Activated CD4-positive, alpha-beta T cell treated with anti-CD3 and anti-CD28 coated beads for 36 hours (primary cell): ENCODE measurements at regions not wholly inside any gene's neighbourhood (a gene's known extent, or its start where the extent isn't known, plus 50 kb on each side); places are given as distances from the start of the nearest gene placed in this dataset.
A peak's percentile ranks its signal among the peaks of the same experiment; 100 is the strongest.

Experiments
- ATAC-seq: fragments of 200-7000 bp; cut with Tn5 transposase; one replicate; pipeline ENCODE4 v1.10.0; 2021; ENCODE audit warnings: mild to moderate bottlenecking, moderate library complexity
- CTCF ChIA-PET: fragments of 350-600 bp; sonication (Branson Sonifier 250); formaldehyde crosslinking; loops from one replicate; lab custom pipeline; 2021; ENCODE audit warnings: antibody characterized with exemption; lab: Charles Lee
- POLR2A ChIA-PET: fragments of 350-600 bp; sonication (Branson Sonifier 250); formaldehyde crosslinking; loops from one replicate; lab custom pipeline; 2021; ENCODE audit warnings: antibody characterized with exemption, inconsistent platforms; lab: Charles Lee
- DNase-seq: peaks from one replicate; pipeline ENCODE4 v3.0.0-alpha.2; 2020
- H3K27ac Mint-ChIP-seq: one replicate; pipeline ENCODE4 v1.8.0; 2021; ENCODE audit warnings: mixed read lengths
- H3K27me3 Mint-ChIP-seq: one replicate; pipeline ENCODE4 v1.8.0; 2021; ENCODE audit warnings: mixed read lengths
- H3K36me3 Mint-ChIP-seq: one replicate; pipeline ENCODE4 v1.8.0; 2021; ENCODE audit warnings: low read depth, mixed read lengths
- H3K4me1 Mint-ChIP-seq: one replicate; pipeline ENCODE4 v1.8.0; 2021; ENCODE audit warnings: mixed read lengths
- H3K4me3 Mint-ChIP-seq: one replicate; pipeline ENCODE4 v1.8.0; 2021; ENCODE audit warnings: mild to moderate bottlenecking, moderate library complexity, mixed read lengths
- H3K9me3 Mint-ChIP-seq: one replicate; pipeline ENCODE4 v1.8.0; 2021; ENCODE audit warnings: low read depth, mixed read lengths
- intact Hi-C, 2 experiments: fragments of 100-400 bp; cut with DNase I in 1 of 2; cut with micrococcal nuclease in 1 of 2; formaldehyde crosslinking; loops; one replicate each; pipeline versions ENCODE4 v1.14.2 to v1.15.1; 2022 to 2024; cut with DNase I, micrococcal nuclease

GRCh38 chr9:7980691-7981289 is 181.2 kb upstream of the DMAC1 start:
- no peak overlapping the region for H3K27ac Mint-ChIP-seq
- no peak overlapping the region for H3K4me3 Mint-ChIP-seq
- intact Hi-C loops, result no loop called here
- DNase-seq (peak; percentile 13), ATAC-seq (no peak)
- ChIA-PET POLR2A (no interaction called here), CTCF (interaction anchor here (0.8 to 1.1 kb wide), 2 partner anchors 15 to 879 kb away, joined by 3 read pairs; no protein-coding TSS in a partner anchor)
- H3K27me3 Mint-ChIP-seq, result no peaks in the 10 kb centered on the region
- H3K36me3 Mint-ChIP-seq, result no peaks in the 10 kb centered on the region
- no peaks in the 10 kb centered on the region for H3K9me3 Mint-ChIP-seq
- H3K4me1 Mint-ChIP-seq, result peaks cover 57% of the 10 kb centered on the region

DNA sequence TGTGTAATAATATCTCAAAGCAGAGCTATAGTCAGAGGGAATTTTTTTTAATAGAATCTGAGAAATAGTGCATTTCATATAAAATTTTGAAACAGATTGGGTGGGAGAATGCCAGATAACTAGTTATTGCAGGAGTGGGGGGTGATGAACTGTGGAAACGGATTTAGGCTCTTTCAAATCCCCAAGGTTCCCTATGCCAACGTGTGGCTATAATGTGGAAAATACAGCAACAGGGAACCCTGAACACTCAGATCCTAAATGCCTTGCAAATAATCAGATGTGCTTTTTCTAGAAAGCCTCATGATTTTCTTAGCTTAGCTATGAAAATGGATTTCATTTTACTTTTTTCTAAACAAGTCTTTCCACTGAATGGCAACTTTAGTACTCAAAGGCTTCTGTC is 180.5 kb upstream of the DMAC1 start:
- ATAC-seq (no peak), DNase-seq (no peak)
- ChIA-PET POLR2A (no interaction called here), CTCF (no interaction called here)
- no peaks in the 10 kb centered on the region for H3K36me3 Mint-ChIP-seq
- peaks cover 63% of the 10 kb centered on the region for H3K4me1 Mint-ChIP-seq
- intact Hi-C loops, result no loop called here
- no peaks in the 10 kb centered on the region for H3K27me3 Mint-ChIP-seq
- no peaks in the 10 kb centered on the region for H3K9me3 Mint-ChIP-seq
- no peak overlapping the region for H3K4me3 Mint-ChIP-seq
- no peak overlapping the region for H3K27ac Mint-ChIP-seq

DNA sequence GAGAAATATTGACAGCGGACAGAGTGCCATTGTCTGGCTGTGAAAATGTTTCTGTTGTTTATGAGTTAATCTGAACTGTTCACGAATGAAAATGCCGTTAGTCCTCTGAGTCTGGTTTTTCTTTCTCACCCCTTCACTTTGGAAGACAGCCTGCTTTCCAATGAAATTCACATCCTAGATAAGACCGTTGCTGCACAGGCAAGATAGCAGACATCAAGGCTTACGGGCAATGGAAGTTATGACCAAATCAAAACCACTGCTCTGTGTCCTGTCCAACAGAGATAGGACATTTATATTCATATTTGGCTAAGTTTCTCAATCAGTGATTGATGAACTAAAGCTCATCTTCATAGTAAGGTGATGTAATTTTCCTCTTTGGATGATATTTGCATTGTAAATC is 180.0 kb upstream of the DMAC1 start:
- POLR2A ChIA-PET, result no interaction called here
- CTCF ChIA-PET, result no interaction called here

DNA sequence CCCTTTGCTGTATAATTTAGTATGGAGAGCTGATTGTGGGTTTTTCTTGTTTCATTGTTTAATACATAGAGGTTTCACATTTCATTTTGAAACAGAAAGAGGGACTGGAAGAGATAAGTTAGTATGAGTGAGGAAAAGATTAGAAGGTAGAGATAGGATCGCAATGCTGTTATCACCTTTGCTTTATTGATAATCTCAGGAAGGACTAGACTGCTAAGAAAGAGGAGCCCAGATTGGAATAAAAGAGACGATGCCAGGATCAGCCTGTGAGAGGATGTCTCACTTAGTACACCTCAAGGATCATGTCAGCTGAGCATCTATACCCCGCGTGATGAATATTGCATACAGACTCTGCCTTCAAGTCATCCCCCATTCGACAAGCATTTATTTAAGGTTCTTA is 178.0 kb upstream of the DMAC1 start:
- CTCF ChIA-PET, result interaction anchor here (0.5 kb wide), 1 partner anchor 133 kb away, joined by 3 read pairs; no protein-coding TSS in a partner anchor
- no peak for DNase-seq
- no peak overlapping the region for H3K4me3 Mint-ChIP-seq
- H3K4me1 Mint-ChIP-seq, result peaks cover 71% of the 10 kb centered on the region
- no peak overlapping the region for H3K27ac Mint-ChIP-seq
- no peaks in the 10 kb centered on the region for H3K27me3 Mint-ChIP-seq
- no peaks in the 10 kb centered on the region for H3K9me3 Mint-ChIP-seq
- intact Hi-C loops, result loop anchor here (1.0 to 10.0 kb wide), 9 partner anchors 42 to 1563 kb away; partner anchors contain the start of genes KDM4C (in 1 of the 2) and UHRF2 (in 1 of the 2)
- POLR2A ChIA-PET, result no interaction called here
- H3K36me3 Mint-ChIP-seq, result no peaks in the 10 kb centered on the region
- ATAC-seq, result no peak

More for the DNA sequence above, 180.0 kb upstream of the DMAC1 start:
- H3K9me3 Mint-ChIP-seq, result no peaks in the 10 kb centered on the region
- no peaks in the 10 kb centered on the region for H3K36me3 Mint-ChIP-seq
- H3K27ac Mint-ChIP-seq, result no peak overlapping the region
- intact Hi-C loops, result loop anchor here (5.0 to 10.0 kb wide), 5 partner anchors 135 to 1565 kb away; partner anchors contain the start of genes KDM4C (in 1 of the 2) and UHRF2 (in 1 of the 2)
- no peak overlapping the region for H3K4me3 Mint-ChIP-seq
- peaks cover 67% of the 10 kb centered on the region for H3K4me1 Mint-ChIP-seq
- no peaks in the 10 kb centered on the region for H3K27me3 Mint-ChIP-seq
- DNase-seq (no peak), ATAC-seq (no peak)

DNA sequence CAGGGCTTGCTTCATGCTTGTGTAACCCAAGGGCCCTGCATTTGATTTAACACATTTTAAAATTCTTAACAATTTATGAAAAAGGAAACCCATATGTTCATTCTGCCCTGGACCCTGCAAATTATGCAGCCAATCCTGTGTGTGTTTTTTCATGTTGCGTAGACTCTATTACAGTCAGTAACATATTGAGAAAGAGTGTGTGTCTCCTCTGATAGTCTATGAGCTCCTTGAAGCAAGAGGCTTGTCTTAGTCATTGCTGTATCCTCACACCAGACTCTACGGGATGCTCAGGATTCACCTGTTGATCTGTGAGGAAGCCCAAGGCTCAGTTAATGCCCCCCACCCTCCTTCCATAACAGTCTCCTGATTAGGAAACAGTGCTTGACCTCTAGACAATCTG is 177.3 kb upstream of the DMAC1 start:
- DNase-seq (no peak), ATAC-seq (peak; percentile 10)
- no peaks in the 10 kb centered on the region for H3K36me3 Mint-ChIP-seq
- CTCF ChIA-PET, result interaction anchor here (0.6 kb wide), 1 partner anchor 18 kb away, joined by 3 read pairs; no protein-coding TSS in a partner anchor
- peak overlapping the region; percentile 82 for H3K27ac Mint-ChIP-seq
- POLR2A ChIA-PET, result interaction anchor here (0.6 kb wide), 1 partner anchor 138 kb away, joined by 3 read pairs; no protein-coding TSS in a partner anchor
- peaks cover 68% of the 10 kb centered on the region for H3K4me1 Mint-ChIP-seq
- H3K27me3 Mint-ChIP-seq, result no peaks in the 10 kb centered on the region
- H3K4me3 Mint-ChIP-seq, result peak overlapping the region; percentile 32
- no peaks in the 10 kb centered on the region for H3K9me3 Mint-ChIP-seq
- intact Hi-C loops, result loop anchor here (1.0 to 10.0 kb wide), 13 partner anchors 42 to 1562 kb away; partner anchors contain the start of genes DMAC1 (in 1 of the 2), KDM4C (in 1 of the 2) and UHRF2 (in 1 of the 2)

DNA sequence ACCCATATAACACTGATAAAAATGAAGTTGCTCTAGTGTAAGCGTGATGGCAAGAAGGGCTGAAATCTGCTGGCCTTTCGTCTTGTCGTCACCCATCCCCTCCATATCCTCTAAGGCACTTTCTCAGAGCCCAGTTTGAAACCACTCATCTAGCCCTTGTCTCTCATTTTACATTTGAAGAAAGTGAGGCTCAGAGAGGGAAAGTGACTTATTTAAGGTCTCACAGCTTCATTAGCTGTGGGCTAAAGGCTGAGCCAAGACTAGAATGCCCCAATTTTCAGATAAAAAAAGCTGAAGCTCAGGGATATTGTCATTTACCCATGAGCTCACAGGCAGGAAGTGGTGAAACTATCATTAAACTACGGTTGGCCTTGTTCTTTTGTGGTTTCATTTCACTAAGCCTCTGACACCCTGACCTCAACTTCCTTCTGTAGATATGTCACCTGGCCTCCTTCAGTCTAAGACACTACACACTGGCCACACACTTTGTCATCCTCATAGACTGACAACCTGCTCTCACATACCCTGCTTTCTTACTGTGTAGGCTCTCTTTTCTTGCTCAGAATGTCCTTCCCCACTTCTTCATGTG is 176.7 kb upstream of the DMAC1 start:
- ATAC-seq (peak; percentile 95), DNase-seq (peak; percentile 60)
- H3K4me3 Mint-ChIP-seq, result peak overlapping the region; percentile 32
- H3K9me3 Mint-ChIP-seq, result no peaks in the 10 kb centered on the region
- H3K27ac Mint-ChIP-seq, result peak overlapping the region; percentile 82
- H3K27me3 Mint-ChIP-seq, result no peaks in the 10 kb centered on the region
- intact Hi-C loops, result loop anchor here (1.0 to 10.0 kb wide), 12 partner anchors 41 to 1561 kb away; partner anchors contain the start of genes DMAC1 (in 1 of the 2), KDM4C (in 1 of the 2) and UHRF2 (in 1 of the 2)
- CTCF ChIA-PET, result interaction anchor here (0.6 kb wide), 1 partner anchor 17 kb away, joined by 3 read pairs; no protein-coding TSS in a partner anchor
- H3K4me1 Mint-ChIP-seq, result peaks cover 62% of the 10 kb centered on the region
- POLR2A ChIA-PET, result interaction anchor here (0.6 kb wide), 1 partner anchor 139 kb away, joined by 3 read pairs; no protein-coding TSS in a partner anchor
- H3K36me3 Mint-ChIP-seq, result no peaks in the 10 kb centered on the region

- POLR2A ChIA-PET, result no interaction called here
Measured at GRCh38 chr9:7975336-7975735, 175.8 kb upstream of the DMAC1 start.

GRCh38 chr9:7974335-7974960 is 174.9 kb upstream of the DMAC1 start:
- peak; percentile 41 for DNase-seq
- H3K36me3 Mint-ChIP-seq, result no peaks in the 10 kb centered on the region
- CTCF ChIA-PET, result interaction anchor here (1.1 kb wide), 1 partner anchor 13 kb away, joined by 3 read pairs; no protein-coding TSS in a partner anchor
- POLR2A ChIA-PET, result no interaction called here
- no peak overlapping the region for H3K4me3 Mint-ChIP-seq
- no peaks in the 10 kb centered on the region for H3K9me3 Mint-ChIP-seq
- H3K4me1 Mint-ChIP-seq, result peaks cover 54% of the 10 kb centered on the region
- no peaks in the 10 kb centered on the region for H3K27me3 Mint-ChIP-seq
- peak; percentile 42 for ATAC-seq
- H3K27ac Mint-ChIP-seq, result peak overlapping the region; percentile 85
- intact Hi-C loops, result loop anchor here (2.0 to 10.0 kb wide), 6 partner anchors 140 to 1560 kb away; partner anchors contain the start of genes KDM4C (in 1 of the 2) and UHRF2 (in 1 of the 2)

More at GRCh38 chr9:7975336-7975735, 175.8 kb upstream of the DMAC1 start:
- Mint-ChIP-seq H3K27me3 (no peaks in the 10 kb centered on the region), H3K9me3 (no peaks in the 10 kb centered on the region), H3K27ac (peak overlapping the region; percentile 85), H3K4me1 (peaks cover 54% of the 10 kb centered on the region), H3K4me3 (no peak overlapping the region), H3K36me3 (no peaks in the 10 kb centered on the region)
- DNase-seq (no peak), ATAC-seq (no peak)
- CTCF ChIA-PET, result interaction anchor here (1.1 kb wide), 1 partner anchor 14 kb away, joined by 3 read pairs; no protein-coding TSS in a partner anchor
- intact Hi-C loops, result loop anchor here (1.0 to 10.0 kb wide), 7 partner anchors 96 to 1561 kb away; partner anchors contain the start of genes KDM4C (in 1 of the 2) and UHRF2 (in 1 of the 2)

- no peaks in the 10 kb centered on the region for H3K36me3 Mint-ChIP-seq
- ChIA-PET POLR2A (no interaction called here), CTCF (no interaction called here)
- intact Hi-C loops, result loop anchor here (5.0 to 10.0 kb wide), 5 partner anchors 142 to 1558 kb away; partner anchors contain the start of genes KDM4C (in 1 of the 2) and UHRF2 (in 1 of the 2)
- ATAC-seq (no peak), DNase-seq (no peak)
- H3K4me3 Mint-ChIP-seq, result no peak overlapping the region
- no peak overlapping the region for H3K27ac Mint-ChIP-seq
- no peaks in the 10 kb centered on the region for H3K27me3 Mint-ChIP-seq
- H3K9me3 Mint-ChIP-seq, result no peaks in the 10 kb centered on the region
- H3K4me1 Mint-ChIP-seq, result peaks cover 48% of the 10 kb centered on the region
Measured at GRCh38 chr9:7973123-7973522, 173.5 kb upstream of the DMAC1 start.

DNA sequence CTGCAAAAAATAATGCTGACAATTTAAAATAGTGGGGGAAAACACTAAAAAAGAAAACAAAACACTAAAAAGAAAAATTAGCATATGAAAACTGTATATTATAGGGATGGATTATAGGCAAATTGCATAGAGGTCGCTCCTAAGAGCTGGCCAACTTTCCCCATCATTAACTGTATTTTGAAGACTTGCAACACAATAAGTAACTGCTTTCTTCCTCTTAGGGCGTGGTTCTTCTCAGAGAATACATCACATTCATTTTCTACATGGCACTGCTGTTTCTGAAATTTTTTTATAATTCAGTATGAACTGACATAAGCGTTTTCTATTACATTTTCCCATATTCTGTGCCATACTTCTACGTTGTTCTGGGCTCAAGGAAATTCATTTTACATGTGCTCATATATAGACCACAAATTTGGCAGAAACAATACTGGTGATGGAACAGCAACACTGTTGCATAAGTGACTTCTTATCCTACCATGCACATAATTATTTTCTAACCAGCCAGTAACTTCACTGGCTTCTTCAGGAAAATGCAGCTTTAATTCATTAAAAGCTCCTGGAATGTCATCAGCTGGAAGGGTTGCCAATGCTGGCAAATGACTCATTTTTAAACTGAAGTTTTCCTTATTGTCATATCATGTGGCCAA is 171.2 kb upstream of the DMAC1 start:
- H3K36me3 Mint-ChIP-seq, result no peaks in the 10 kb centered on the region
- DNase-seq, result no peak
- no peak for ATAC-seq
- ChIA-PET POLR2A (no interaction called here), CTCF (no interaction called here)
- no peak overlapping the region for H3K27ac Mint-ChIP-seq
- H3K9me3 Mint-ChIP-seq, result no peaks in the 10 kb centered on the region
- H3K4me1 Mint-ChIP-seq, result peaks cover 36% of the 10 kb centered on the region
- H3K4me3 Mint-ChIP-seq, result no peak overlapping the region
- H3K27me3 Mint-ChIP-seq, result no peaks in the 10 kb centered on the region
- intact Hi-C loops, result loop anchor here (5.0 to 10.0 kb wide), 5 partner anchors 144 to 1556 kb away; partner anchors contain the start of genes KDM4C (in 1 of the 2) and UHRF2 (in 1 of the 2)
